ENCODE measurements at regions not wholly inside any gene's neighbourhood (a gene's known extent, or its start where the extent isn't known, plus 50 kb on each side); places are given as distances from the start of the nearest gene placed in this dataset.

DNA sequence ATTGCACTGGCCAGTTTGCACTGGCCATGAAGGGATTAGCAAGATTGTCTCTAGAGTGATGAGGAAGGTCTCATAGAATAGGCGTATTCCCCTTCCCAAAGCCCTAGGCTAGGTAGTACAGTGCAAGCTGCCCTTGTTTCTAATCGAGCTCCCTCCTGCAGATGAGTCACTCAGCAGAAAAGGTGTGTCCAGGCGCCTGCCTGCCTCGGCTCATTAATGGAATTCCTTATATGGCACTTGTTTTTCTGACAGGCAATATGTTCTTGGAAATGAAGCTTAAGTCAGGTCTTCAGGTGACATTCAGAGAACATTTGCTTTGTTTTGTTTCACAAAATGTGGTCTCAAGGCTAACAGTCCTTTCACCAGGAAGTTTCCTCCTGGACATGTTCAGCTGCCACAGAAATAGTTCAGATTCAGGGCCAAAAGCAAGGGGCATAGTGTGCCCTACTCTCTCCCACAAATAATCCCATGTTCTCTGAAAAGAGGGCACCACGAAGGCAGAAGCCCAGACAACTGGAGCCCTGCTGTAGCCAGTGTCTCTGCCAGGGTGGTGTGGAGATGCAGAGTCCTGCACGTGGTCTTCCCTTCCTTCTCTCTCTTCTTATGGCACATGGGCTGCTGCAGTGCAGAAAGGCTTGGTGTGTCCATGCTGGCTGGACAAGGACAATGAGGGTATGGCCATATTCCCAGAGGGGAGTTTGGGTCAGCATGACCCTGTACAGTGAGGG is 281.1 kb upstream of the MAP3K1 start:
- Histone ChIP-seq H3K4me2 (no peak overlapping the region), H3F3A (replicated peaks; ENCODE audit: insufficient read depth) (no peaks in the 10 kb centered on the region), H4K20me1 (ENCODE audit: insufficient read depth) (no peaks in the 10 kb centered on the region), H3K9me3 (no peaks in the 10 kb centered on the region), H3K9me2 (no peaks in the 10 kb centered on the region), H3K9ac (no peak overlapping the region), H3K79me2 (ENCODE audit: insufficient read depth) (no peaks in the 10 kb centered on the region), H3K27ac (ENCODE audit: low read depth in 2 of 2, low read length in 1 of 2) (no peak overlapping the region), H3K4me1 (ENCODE audit: control insufficient read depth in 1 of 2, insufficient read depth in 2 of 2, low read depth in 1 of 2, low read length in 1 of 2) (no peaks in the 10 kb centered on the region; a peak in 1 of 4 replicates), H2AFZ (ENCODE audit: low read depth) (no peak overlapping the region), H3K36me3 (replicated peaks in 1 of 2; ENCODE audit: control insufficient read depth in 1 of 2, insufficient read depth in 2 of 2, low read length in 1 of 2) (no peaks in the 10 kb centered on the region), H3K4me3 (ENCODE audit: low read depth in 2 of 2, low read length in 1 of 2) (no peak overlapping the region), H3K27me3 (ENCODE audit: insufficient read depth) (no peaks in the 10 kb centered on the region)
- DNase-seq: no peak
- TF ChIP-seq EP300 (IDR thresholded peaks at IDR 0.05; ENCODE audit: borderline replicate concordance in 1 of 2, low read depth in 1 of 2, low read length in 1 of 2) (no peak), TAF1 (IDR thresholded peaks at IDR 0.05; ENCODE audit: borderline replicate concordance, low read depth, low read length) (no peak), GATA2 (CRISPR knock-in tag; IDR thresholded peaks at IDR 0.05) (no peak), RAD21 (IDR thresholded peaks at IDR 0.05; ENCODE audit: low read length) (no peak), GABPA (IDR thresholded peaks at IDR 0.05; ENCODE audit: low read depth) (no peak), MEF2A (IDR thresholded peaks at IDR 0.05; ENCODE audit: borderline replicate concordance, low read depth) (no peak), CHD2 (IDR thresholded peaks at IDR 0.05; ENCODE audit: low read length, partially characterized antibody) (no peak), EZH2phosphoT487 (IDR thresholded peaks at IDR 0.05; ENCODE audit: borderline replicate concordance, low read depth) (no peak), SMC3 (IDR thresholded peaks at IDR 0.05; ENCODE audit: low read depth, low read length) (no peak), POLR2AphosphoS5 (IDR thresholded peaks at IDR 0.05; ENCODE audit: low read depth, low read length) (no peak), YY1 (IDR thresholded peaks at IDR 0.05; ENCODE audit: low read depth) (no peak), RFX5 (IDR thresholded peaks at IDR 0.05; ENCODE audit: low read length) (no peak), ELF1 (IDR thresholded peaks at IDR 0.05) (no peak), TEAD4 (IDR thresholded peaks at IDR 0.05; ENCODE audit: borderline replicate concordance, insufficient read depth) (no peak), TCF12 (IDR thresholded peaks at IDR 0.05) (no peak), FOXJ3 (CRISPR knock-in tag; IDR thresholded peaks at IDR 0.05) (no peak)
- TF ChIP-seq, protein P1, sequence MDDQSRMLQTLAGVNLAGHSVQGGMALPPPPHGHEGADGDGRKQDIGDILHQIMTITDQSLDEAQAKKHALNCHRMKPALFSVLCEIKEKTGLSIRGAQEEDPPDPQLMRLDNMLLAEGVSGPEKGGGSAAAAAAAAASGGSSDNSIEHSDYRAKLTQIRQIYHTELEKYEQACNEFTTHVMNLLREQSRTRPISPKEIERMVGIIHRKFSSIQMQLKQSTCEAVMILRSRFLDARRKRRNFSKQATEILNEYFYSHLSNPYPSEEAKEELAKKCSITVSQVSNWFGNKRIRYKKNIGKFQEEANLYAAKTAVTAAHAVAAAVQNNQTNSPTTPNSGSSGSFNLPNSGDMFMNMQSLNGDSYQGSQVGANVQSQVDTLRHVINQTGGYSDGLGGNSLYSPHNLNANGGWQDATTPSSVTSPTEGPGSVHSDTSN (IDR thresholded peaks at IDR 0.05): no peak
- TF ChIP-seq, protein P2, sequence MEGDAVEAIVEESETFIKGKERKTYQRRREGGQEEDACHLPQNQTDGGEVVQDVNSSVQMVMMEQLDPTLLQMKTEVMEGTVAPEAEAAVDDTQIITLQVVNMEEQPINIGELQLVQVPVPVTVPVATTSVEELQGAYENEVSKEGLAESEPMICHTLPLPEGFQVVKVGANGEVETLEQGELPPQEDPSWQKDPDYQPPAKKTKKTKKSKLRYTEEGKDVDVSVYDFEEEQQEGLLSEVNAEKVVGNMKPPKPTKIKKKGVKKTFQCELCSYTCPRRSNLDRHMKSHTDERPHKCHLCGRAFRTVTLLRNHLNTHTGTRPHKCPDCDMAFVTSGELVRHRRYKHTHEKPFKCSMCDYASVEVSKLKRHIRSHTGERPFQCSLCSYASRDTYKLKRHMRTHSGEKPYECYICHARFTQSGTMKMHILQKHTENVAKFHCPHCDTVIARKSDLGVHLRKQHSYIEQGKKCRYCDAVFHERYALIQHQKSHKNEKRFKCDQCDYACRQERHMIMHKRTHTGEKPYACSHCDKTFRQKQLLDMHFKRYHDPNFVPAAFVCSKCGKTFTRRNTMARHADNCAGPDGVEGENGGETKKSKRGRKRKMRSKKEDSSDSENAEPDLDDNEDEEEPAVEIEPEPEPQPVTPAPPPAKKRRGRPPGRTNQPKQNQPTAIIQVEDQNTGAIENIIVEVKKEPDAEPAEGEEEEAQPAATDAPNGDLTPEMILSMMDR (IDR thresholded peaks at IDR 0.05): no peak
- CTCF ChIA-PET: interaction anchor here (1.0 kb wide), 1 partner anchor 19 kb away, joined by 3 read pairs; no protein-coding TSS in a partner anchor
- 45% methylated on average over 5 of the region's 6 CpGs for WGBS (ENCODE audit: low lambda C conversion rate)
- POLR2A ChIA-PET: no interaction called here
